ENCODE measurements at regions not wholly inside any gene's neighbourhood (a gene's known extent, or its start where the extent isn't known, plus 50 kb on each side); places are given as distances from the start of the nearest gene placed in this dataset.

DNA sequence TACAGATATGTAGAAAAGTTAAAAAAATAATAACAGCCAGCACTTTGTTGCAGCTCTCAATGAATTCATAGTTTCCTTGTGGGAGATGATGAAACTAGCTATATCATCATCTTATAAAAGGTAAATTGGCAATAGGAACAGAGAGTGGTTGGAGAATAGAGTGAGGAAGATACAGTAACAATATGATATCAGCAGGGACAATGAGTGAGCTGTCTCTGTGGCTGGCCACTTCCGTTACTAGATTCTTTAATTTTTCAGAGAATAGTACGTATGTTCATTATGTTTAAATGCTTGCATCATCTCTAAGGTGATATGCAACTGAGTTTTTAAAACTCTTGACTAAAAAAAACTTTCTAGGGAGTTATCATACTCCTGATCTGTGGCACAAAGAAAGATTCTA is 1006.2 kb upstream of the FLRT2 start:
- Histone ChIP-seq H3K27me3 (ENCODE audit: insufficient read depth, poor library complexity, severe bottlenecking) (no peaks in the 10 kb centered on the region), H3K36me3 (ENCODE audit: low read depth) (no peaks in the 10 kb centered on the region), H3K9me3 (ENCODE audit: severe bottlenecking) (no peaks in the 10 kb centered on the region), H3K27ac (ENCODE audit: poor library complexity, severe bottlenecking) (no peak overlapping the region), H3K4me3 (ENCODE audit: severe bottlenecking) (no peak overlapping the region), H3K4me1 (ENCODE audit: insufficient read depth, poor library complexity, severe bottlenecking) (no peaks in the 10 kb centered on the region)
- DNase-seq (ENCODE audit: low spot score) (no peak), ATAC-seq (ENCODE audit: low read depth) (no peak)
- TF ChIP-seq, protein P1, sequence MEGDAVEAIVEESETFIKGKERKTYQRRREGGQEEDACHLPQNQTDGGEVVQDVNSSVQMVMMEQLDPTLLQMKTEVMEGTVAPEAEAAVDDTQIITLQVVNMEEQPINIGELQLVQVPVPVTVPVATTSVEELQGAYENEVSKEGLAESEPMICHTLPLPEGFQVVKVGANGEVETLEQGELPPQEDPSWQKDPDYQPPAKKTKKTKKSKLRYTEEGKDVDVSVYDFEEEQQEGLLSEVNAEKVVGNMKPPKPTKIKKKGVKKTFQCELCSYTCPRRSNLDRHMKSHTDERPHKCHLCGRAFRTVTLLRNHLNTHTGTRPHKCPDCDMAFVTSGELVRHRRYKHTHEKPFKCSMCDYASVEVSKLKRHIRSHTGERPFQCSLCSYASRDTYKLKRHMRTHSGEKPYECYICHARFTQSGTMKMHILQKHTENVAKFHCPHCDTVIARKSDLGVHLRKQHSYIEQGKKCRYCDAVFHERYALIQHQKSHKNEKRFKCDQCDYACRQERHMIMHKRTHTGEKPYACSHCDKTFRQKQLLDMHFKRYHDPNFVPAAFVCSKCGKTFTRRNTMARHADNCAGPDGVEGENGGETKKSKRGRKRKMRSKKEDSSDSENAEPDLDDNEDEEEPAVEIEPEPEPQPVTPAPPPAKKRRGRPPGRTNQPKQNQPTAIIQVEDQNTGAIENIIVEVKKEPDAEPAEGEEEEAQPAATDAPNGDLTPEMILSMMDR (IDR thresholded peaks at IDR 0.05; ENCODE audit: poor library complexity, severe bottlenecking), result no peak

DNA sequence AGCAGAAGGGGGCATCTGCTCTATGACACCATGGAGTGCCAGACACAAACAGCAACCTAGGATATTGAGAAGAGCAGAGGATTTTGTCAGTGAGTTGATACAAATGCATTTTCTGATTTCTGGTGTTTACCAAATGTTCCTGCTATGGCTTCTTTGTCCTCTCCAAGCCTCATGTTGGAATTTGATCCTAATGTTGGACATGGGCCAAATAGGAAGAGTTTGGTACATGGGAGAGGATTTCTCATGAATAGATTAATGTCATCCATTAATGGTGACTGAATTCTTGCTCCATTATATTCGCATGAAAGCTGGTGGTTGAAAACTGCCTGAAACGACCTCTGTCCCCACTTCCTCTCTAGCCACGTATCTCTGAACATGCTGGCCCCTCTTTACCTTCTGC is 1002.2 kb upstream of the FLRT2 start:
- no peak for ATAC-seq (ENCODE audit: low read depth)
- no peak overlapping the region for H3K27ac ChIP-seq (ENCODE audit: poor library complexity, severe bottlenecking)

GRCh38 chr14:84532016-84532415 is 997.9 kb upstream of the FLRT2 start:
- TF ChIP-seq, protein P1 (IDR thresholded peaks at IDR 0.05; ENCODE audit: poor library complexity, severe bottlenecking), result no peak
- no peak overlapping the region for H3K27ac ChIP-seq (ENCODE audit: poor library complexity, severe bottlenecking)
- H3K9me3 ChIP-seq (ENCODE audit: severe bottlenecking), result no peaks in the 10 kb centered on the region
- ATAC-seq (ENCODE audit: low read depth) (no peak), DNase-seq (ENCODE audit: low spot score) (no peak)
- H3K27me3 ChIP-seq (ENCODE audit: insufficient read depth, poor library complexity, severe bottlenecking), result no peaks in the 10 kb centered on the region
- no peak overlapping the region for H3K4me3 ChIP-seq (ENCODE audit: severe bottlenecking)
- H3K36me3 ChIP-seq (ENCODE audit: low read depth), result no peaks in the 10 kb centered on the region
- H3K4me1 ChIP-seq (ENCODE audit: insufficient read depth, poor library complexity, severe bottlenecking), result no peaks in the 10 kb centered on the region

More for the DNA sequence above, 1002.2 kb upstream of the FLRT2 start:
- H3K4me3 ChIP-seq (ENCODE audit: severe bottlenecking), result no peak overlapping the region
- no peaks in the 10 kb centered on the region for H3K9me3 ChIP-seq (ENCODE audit: severe bottlenecking)
- no peaks in the 10 kb centered on the region for H3K27me3 ChIP-seq (ENCODE audit: insufficient read depth, poor library complexity, severe bottlenecking)
- TF ChIP-seq, protein P1 (IDR thresholded peaks at IDR 0.05; ENCODE audit: poor library complexity, severe bottlenecking), result no peak
- H3K4me1 ChIP-seq (ENCODE audit: insufficient read depth, poor library complexity, severe bottlenecking), result no peaks in the 10 kb centered on the region
- DNase-seq (ENCODE audit: low spot score), result no peak
- no peaks in the 10 kb centered on the region for H3K36me3 ChIP-seq (ENCODE audit: low read depth)

GRCh38 chr14:84533181-84533725 is 996.7 kb upstream of the FLRT2 start:
- H3K36me3 ChIP-seq (ENCODE audit: low read depth), result no peaks in the 10 kb centered on the region
- TF ChIP-seq, protein P1 (IDR thresholded peaks at IDR 0.05; ENCODE audit: poor library complexity, severe bottlenecking), result no peak
- DNase-seq (ENCODE audit: low spot score) (no peak), ATAC-seq (ENCODE audit: low read depth) (no peak)
- no peaks in the 10 kb centered on the region for H3K4me1 ChIP-seq (ENCODE audit: insufficient read depth, poor library complexity, severe bottlenecking)
- H3K27me3 ChIP-seq (ENCODE audit: insufficient read depth, poor library complexity, severe bottlenecking), result no peaks in the 10 kb centered on the region
- no peaks in the 10 kb centered on the region for H3K9me3 ChIP-seq (ENCODE audit: severe bottlenecking)
- H3K27ac ChIP-seq (ENCODE audit: poor library complexity, severe bottlenecking), result no peak overlapping the region
- no peak overlapping the region for H3K4me3 ChIP-seq (ENCODE audit: severe bottlenecking)

DNA sequence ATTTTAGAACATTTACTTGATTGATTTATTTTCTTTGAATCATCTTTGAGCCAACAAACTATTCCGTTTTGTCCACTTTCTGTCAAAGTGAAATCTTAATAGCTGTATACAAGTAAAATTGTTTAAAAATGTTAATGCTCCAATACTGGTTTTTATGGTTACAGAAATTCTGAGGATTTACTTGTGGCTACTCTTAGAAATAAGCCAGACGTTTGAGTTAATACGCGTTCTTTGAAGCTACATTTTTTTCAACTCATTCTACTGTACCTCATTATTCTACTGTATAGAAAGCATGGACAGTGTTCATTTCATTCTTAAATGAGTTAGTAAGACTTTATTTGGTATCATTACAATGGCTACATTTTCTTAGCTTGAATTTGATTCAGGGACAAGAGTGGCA is 996.2 kb upstream of the FLRT2 start:
- Histone ChIP-seq H3K27me3 (ENCODE audit: insufficient read depth, poor library complexity, severe bottlenecking) (no peaks in the 10 kb centered on the region), H3K4me3 (ENCODE audit: severe bottlenecking) (no peak overlapping the region), H3K9me3 (ENCODE audit: severe bottlenecking) (no peaks in the 10 kb centered on the region), H3K36me3 (ENCODE audit: low read depth) (no peaks in the 10 kb centered on the region), H3K4me1 (ENCODE audit: insufficient read depth, poor library complexity, severe bottlenecking) (no peaks in the 10 kb centered on the region), H3K27ac (ENCODE audit: poor library complexity, severe bottlenecking) (no peak overlapping the region)
- ATAC-seq (ENCODE audit: low read depth) (no peak), DNase-seq (ENCODE audit: low spot score) (no peak)
- TF ChIP-seq, protein P1 (IDR thresholded peaks at IDR 0.05; ENCODE audit: poor library complexity, severe bottlenecking), result no peak

All from RWPE2 (cell line).